Progenitor cell of endocrine pancreas (in vitro differentiated cells): ENCODE measurements at regions not wholly inside any gene's neighbourhood (a gene's known extent, or its start where the extent isn't known, plus 50 kb on each side); places are given as distances from the start of the nearest gene placed in this dataset.

Source experiments
- DNase-seq: peaks from one replicate; pipeline ENCODE4 v3.0.0; 2021; ENCODE audit warnings: low spot score; ENCODE audit not compliant: unreplicated experiment
- H3K27ac Mint-ChIP-seq: 2 replicates; pipeline ENCODE4 v1.8.0; 2021; ENCODE audit warnings: mild to moderate bottlenecking, moderate library complexity, mixed read lengths
- H3K27me3 Mint-ChIP-seq: 2 replicates; pipeline ENCODE4 v1.8.0; 2021; ENCODE audit warnings: mixed read lengths
- H3K36me3 Mint-ChIP-seq: 2 replicates; pipeline ENCODE4 v1.8.0; 2022; ENCODE audit warnings: mixed read lengths; ENCODE audit not compliant: insufficient read depth
- H3K4me1 Mint-ChIP-seq: 2 replicates; pipeline ENCODE4 v1.8.0; 2021; ENCODE audit warnings: low read depth, mixed read lengths
- H3K4me3 Mint-ChIP-seq: 2 replicates; pipeline ENCODE4 v1.8.0; 2021; ENCODE audit warnings: low read depth, mild to moderate bottlenecking, moderate library complexity, mixed read lengths
- H3K9me3 Mint-ChIP-seq: 2 replicates; pipeline ENCODE4 v1.8.0; 2021; ENCODE audit warnings: low read depth, mixed read lengths
- TF ChIP-seq, protein P1 (sequence below): fragments of 200-600 bp; sonication (generic); IDR thresholded peaks from one replicate; pipeline ENCODE4 v1.5.0; 2021; ENCODE audit warnings: antibody characterized with exemption, mild to moderate bottlenecking; ENCODE audit not compliant: unreplicated experiment

DNA sequence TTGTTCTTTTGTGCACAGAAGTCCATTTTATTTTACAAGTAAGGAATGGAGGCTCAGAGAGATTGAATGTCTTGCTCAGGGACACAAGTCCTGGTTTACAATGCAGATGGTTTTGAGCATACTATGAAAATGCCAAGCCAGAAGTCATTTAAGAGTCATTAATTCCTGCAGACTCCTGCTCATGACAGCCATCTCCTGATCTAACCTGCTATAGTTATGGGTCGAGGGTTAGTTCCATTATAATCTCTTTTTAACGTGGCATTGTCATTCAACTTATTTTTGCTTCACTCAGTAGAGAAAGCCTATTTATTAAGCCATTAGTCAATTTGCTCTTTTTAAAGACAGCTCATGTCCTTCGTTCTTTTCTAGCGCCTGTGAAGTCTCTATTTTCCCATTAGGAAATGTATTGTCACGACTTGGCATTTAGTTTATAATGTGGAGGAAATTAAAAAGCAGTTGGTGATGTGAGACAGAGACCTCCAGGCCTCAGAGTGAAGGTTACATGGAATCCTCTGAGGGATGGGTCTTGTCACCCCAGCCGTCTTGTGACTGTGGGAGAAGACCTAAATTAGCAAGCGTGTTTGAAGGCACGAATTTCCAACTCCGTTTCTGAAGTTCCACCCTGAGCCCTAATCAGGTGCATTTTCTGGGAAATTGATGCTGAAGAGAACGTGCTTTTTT is 84.1 kb downstream of the ACTBL2 start:
- H3K27me3 Mint-ChIP-seq = no peaks in the 10 kb centered on the region
- no peaks in the 10 kb centered on the region for H3K4me1 Mint-ChIP-seq
- TF ChIP-seq, protein P1, sequence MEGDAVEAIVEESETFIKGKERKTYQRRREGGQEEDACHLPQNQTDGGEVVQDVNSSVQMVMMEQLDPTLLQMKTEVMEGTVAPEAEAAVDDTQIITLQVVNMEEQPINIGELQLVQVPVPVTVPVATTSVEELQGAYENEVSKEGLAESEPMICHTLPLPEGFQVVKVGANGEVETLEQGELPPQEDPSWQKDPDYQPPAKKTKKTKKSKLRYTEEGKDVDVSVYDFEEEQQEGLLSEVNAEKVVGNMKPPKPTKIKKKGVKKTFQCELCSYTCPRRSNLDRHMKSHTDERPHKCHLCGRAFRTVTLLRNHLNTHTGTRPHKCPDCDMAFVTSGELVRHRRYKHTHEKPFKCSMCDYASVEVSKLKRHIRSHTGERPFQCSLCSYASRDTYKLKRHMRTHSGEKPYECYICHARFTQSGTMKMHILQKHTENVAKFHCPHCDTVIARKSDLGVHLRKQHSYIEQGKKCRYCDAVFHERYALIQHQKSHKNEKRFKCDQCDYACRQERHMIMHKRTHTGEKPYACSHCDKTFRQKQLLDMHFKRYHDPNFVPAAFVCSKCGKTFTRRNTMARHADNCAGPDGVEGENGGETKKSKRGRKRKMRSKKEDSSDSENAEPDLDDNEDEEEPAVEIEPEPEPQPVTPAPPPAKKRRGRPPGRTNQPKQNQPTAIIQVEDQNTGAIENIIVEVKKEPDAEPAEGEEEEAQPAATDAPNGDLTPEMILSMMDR = no peak
- no peaks in the 10 kb centered on the region for H3K9me3 Mint-ChIP-seq
- DNase-seq = no peak
- H3K4me3 Mint-ChIP-seq = no peak overlapping the region
- no peak overlapping the region for H3K27ac Mint-ChIP-seq
- H3K36me3 Mint-ChIP-seq = no peaks in the 10 kb centered on the region

DNA sequence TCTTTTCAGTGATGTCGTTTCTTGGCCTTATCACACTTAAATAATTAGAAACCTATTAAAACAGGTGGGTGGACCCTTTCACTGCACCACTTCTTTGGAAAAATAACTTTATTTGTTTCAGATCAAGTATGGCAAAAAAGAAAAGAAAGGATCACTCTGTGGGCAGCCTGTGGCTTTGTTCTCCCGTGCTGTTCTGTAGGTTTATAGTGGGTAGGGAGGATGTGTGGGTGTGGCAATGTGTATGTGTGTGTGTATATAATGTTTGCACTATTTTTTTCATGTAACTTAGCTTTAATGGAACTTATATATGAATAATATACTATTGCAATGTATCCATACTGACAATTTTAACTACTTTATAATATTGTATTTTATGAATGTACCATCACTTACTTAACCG is 85.9 kb downstream of the ACTBL2 start:
- Mint-ChIP-seq H3K27ac (no peak overlapping the region), H3K27me3 (no peaks in the 10 kb centered on the region), H3K36me3 (no peaks in the 10 kb centered on the region), H3K4me3 (no peak overlapping the region), H3K4me1 (no peaks in the 10 kb centered on the region), H3K9me3 (peaks cover 8% of the 10 kb centered on the region)
- TF ChIP-seq, protein P1 = no peak
- no peak for DNase-seq

DNA sequence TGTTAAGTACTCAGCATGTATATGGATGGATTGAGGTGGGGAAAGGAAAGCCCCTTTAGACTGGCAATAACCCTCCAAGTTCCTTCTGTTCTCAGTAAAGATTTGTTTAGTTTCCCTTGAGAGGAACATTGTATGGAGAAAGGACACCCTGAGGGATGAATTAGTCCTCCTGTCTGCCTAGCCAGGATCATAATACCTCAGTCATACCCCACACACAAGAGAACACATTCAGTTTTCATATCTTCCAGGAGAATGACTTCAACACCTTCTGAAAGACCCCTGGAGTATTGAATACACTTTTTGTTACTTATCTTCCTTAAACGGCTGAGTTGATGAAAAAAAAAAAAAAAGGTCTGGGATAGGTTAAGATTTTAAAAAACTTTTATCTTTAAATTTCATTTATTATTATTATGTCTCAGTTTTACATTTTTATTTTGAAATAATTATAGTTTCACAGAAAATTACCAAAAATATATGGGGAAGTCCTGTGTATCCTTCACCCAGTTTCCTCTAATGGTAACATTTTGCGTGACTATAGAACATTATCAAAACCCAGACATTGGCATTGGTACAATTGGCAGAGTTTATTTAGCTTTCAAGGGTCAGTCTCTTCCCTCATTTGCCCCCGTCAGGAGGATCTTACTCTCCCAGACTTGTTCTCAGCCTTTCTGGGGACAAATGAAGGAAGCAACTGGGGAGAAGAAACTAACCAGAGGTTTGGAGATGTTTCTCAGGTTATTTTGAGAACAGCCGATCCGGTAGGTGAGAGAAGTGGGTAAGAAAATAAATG is 88.0 kb downstream of the ACTBL2 start:
- peaks cover 13% of the 10 kb centered on the region for H3K9me3 Mint-ChIP-seq
- TF ChIP-seq, protein P1 = no peak

DNA sequence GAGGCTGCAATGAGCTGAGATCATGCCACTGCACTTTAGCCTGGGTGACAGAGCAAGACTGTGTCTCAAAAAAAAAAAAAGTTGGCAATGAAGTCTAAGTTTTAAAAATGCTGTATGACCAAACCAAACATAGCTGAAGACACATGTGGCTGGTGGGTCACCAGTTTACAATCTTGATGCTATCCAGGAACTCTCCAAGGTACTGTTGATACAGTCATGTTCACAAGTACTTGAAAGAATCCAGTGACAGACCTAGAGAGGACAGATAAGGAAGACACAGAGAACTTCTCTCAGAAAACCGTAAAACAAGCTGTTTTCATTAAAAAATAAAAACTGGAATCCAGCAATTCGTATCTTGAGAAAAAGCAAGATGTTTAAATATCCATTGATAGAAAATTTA is 95.7 kb downstream of the ACTBL2 start:
- Mint-ChIP-seq H3K9me3 (peaks cover 6% of the 10 kb centered on the region), H3K4me3 (no peak overlapping the region), H3K27me3 (no peaks in the 10 kb centered on the region), H3K27ac (no peak overlapping the region), H3K4me1 (no peaks in the 10 kb centered on the region), H3K36me3 (no peaks in the 10 kb centered on the region)
- TF ChIP-seq, protein P1 = no peak
- DNase-seq = no peak

More for the DNA sequence above, 88.0 kb downstream of the ACTBL2 start:
- H3K4me1 Mint-ChIP-seq = no peaks in the 10 kb centered on the region
- no peak overlapping the region for H3K4me3 Mint-ChIP-seq
- H3K27me3 Mint-ChIP-seq = no peaks in the 10 kb centered on the region
- H3K27ac Mint-ChIP-seq = no peak overlapping the region
- no peaks in the 10 kb centered on the region for H3K36me3 Mint-ChIP-seq
- DNase-seq = no peak

DNA sequence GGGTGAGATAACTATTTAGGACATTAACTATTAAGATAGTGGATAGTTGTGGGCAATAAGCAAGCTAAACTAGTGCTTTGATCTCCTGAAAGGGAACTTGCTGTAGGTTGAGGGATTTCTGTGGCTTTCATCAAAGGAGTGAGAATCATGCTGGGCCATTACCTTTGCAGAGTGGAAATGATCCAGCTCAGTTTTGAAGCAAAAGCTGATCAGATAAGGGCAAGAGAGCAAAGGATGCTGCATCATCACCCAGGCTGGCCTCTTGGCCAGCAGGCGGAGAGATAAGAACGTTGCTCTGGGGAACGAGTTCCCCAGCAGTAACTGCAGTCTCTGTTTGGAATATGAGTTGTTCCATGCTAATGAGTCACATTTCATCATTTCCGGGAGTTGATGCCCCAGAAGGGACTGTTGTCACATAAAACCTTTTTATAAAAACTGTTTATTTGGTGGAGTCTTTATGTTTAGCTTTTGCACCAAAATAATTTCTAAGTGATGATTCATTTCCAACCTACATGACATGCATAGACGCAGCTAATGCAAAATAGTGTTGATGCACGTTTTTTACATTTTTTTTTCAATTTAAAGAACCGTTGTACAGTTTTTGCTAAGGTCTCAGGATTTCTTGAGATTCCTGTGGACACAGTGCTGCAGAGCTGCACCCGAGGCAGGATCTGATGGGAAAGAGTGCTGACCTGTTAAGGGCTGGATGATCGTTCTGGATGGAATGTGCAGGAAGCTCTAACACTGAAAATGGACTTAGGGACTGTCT is 99.3 kb downstream of the ACTBL2 start:
- Mint-ChIP-seq H3K27me3 (no peaks in the 10 kb centered on the region), H3K27ac (no peak overlapping the region), H3K9me3 (no peaks in the 10 kb centered on the region), H3K36me3 (no peaks in the 10 kb centered on the region), H3K4me3 (no peak overlapping the region), H3K4me1 (no peaks in the 10 kb centered on the region)
- DNase-seq = no peak
- TF ChIP-seq, protein P1 = no peak
